Neural cell (in vitro differentiated cells): ENCODE measurements at regions not wholly inside any gene's neighbourhood (a gene's known extent, or its start where the extent isn't known, plus 50 kb on each side); places are given as distances from the start of the nearest gene placed in this dataset.

Experiments used
- H2AFZ ChIP-seq: fragments of 200-600, 300-800 bp; sonication (generic), shearing (Covaris generic); 2 replicates; pipeline ENCODE4 v1.6.0; 2014; ENCODE audit warnings: low read depth, mild to moderate bottlenecking, antibody characterized with exemption, low read length, moderate library complexity
- H3F3A ChIP-seq: fragments of 200-600 bp; shearing (Covaris generic); 2 replicates; pipeline ENCODE4 v1.6.1; 2016; ENCODE audit warnings: mild to moderate bottlenecking, moderate library complexity, mixed read lengths, antibody characterized with exemption, low read length; ENCODE audit not compliant: insufficient read depth, poor library complexity, severe bottlenecking
- H3K27ac ChIP-seq: fragments of 200-600, 300-800 bp; sonication (generic), shearing (Covaris generic); 2 replicates; pipeline ENCODE4 v1.5.1; 2014; ENCODE audit warnings: mild to moderate bottlenecking, low read length, moderate library complexity
- H3K27me3 ChIP-seq: fragments of 300-800, 200-600 bp; sonication (generic), shearing (Covaris generic); 2 replicates; pipeline ENCODE4 v1.6.0; 2014; ENCODE audit warnings: mild to moderate bottlenecking, low read depth, low read length, moderate library complexity; ENCODE audit not compliant: insufficient read depth
- H3K36me3 ChIP-seq: fragments of 300-800, 200-600 bp; sonication (generic), shearing (Covaris generic); 2 replicates; pipeline ENCODE4 v1.5.1; 2014; ENCODE audit warnings: mild to moderate bottlenecking, antibody characterized with exemption, low read length, moderate library complexity; ENCODE audit not compliant: insufficient read depth
- H3K4me2 ChIP-seq: fragments of 300-800, 200-600 bp; sonication (generic), shearing (Covaris generic); 2 replicates; pipeline ENCODE4 v1.6.0; 2014; ENCODE audit warnings: mild to moderate bottlenecking, low read length
- H3K4me3 ChIP-seq: fragments of 300-800, 200-600 bp; sonication (generic), shearing (Covaris generic); 2 replicates; pipeline ENCODE4 v1.5.1; 2014; ENCODE audit warnings: mild to moderate bottlenecking, low read length, moderate library complexity
- H3K79me2 ChIP-seq: fragments of 200-600 bp; shearing (Covaris generic); replicated peaks from 2 replicates; pipeline ENCODE4 v1.6.0; 2014; ENCODE audit warnings: mild to moderate bottlenecking, low read length, moderate library complexity; ENCODE audit not compliant: insufficient read depth
- H3K9ac ChIP-seq: fragments of 300-800, 200-600 bp; sonication (generic), shearing (Covaris generic); 2 replicates; pipeline ENCODE4 v1.6.1; 2016; ENCODE audit warnings: mild to moderate bottlenecking, low read length, mixed read lengths
- H3K9me2 ChIP-seq: fragments of 200-600 bp; shearing (Covaris generic); 2 replicates; pipeline ENCODE4 v1.6.1; 2016; ENCODE audit warnings: mild to moderate bottlenecking, low read length, mixed read lengths; ENCODE audit not compliant: insufficient read depth
- H3K9me3 ChIP-seq: fragments of 200-600, 300-800 bp; sonication (generic), shearing (Covaris generic); 2 replicates; pipeline ENCODE4 v1.6.1; 2016; ENCODE audit warnings: mild to moderate bottlenecking, mixed run types, low read length, moderate library complexity, mixed read lengths
- H4K20me1 ChIP-seq: fragments of 200-600 bp; shearing (Covaris generic); 2 replicates; pipeline ENCODE4 v1.6.1; 2016; ENCODE audit warnings: mild to moderate bottlenecking, mixed run types; ENCODE audit not compliant: insufficient read depth
- EP300 ChIP-seq: fragments of 450-650 bp; conservative IDR thresholded peaks from 2 replicates; pipeline ENCODE4 v1.6.1; 2014; ENCODE audit warnings: antibody characterized with exemption, mild to moderate bottlenecking, moderate library complexity; ENCODE audit not compliant: poor library complexity, severe bottlenecking
- EZH2 ChIP-seq: fragments of 200-600, 300-800 bp; shearing (Covaris generic), sonication (generic); IDR thresholded peaks from 2 replicates; pipeline ENCODE4 v1.6.1; 2014; ENCODE audit warnings: antibody characterized with exemption, low read length, borderline replicate concordance, mild to moderate bottlenecking; ENCODE audit not compliant: insufficient read depth, poor library complexity, severe bottlenecking
- MXI1 ChIP-seq: fragments of 450-650 bp; conservative IDR thresholded peaks from 2 replicates; pipeline ENCODE4 v1.6.1; 2014; ENCODE audit warnings: antibody characterized with exemption, mild to moderate bottlenecking; ENCODE audit not compliant: poor library complexity, severe bottlenecking
- POLR2AphosphoS5 ChIP-seq: IDR thresholded peaks from 2 replicates; pipeline ENCODE4 v1.6.1; 2012
- RAD21 ChIP-seq: fragments of 450-650 bp; conservative IDR thresholded peaks from 2 replicates; pipeline ENCODE4 v1.6.1; 2014; ENCODE audit warnings: antibody characterized with exemption, mild to moderate bottlenecking, moderate library complexity
- REST ChIP-seq: IDR thresholded peaks from 2 replicates; pipeline ENCODE4 v1.6.1; 2012; ENCODE audit warnings: borderline replicate concordance
- SMC3 ChIP-seq: fragments of 450-650 bp; conservative IDR thresholded peaks from 2 replicates; pipeline ENCODE4 v1.6.1; 2014; ENCODE audit warnings: antibody characterized with exemption, mild to moderate bottlenecking, moderate library complexity; ENCODE audit not compliant: poor library complexity
- TAF1 ChIP-seq: IDR thresholded peaks from 2 replicates; pipeline ENCODE4 v1.6.1; 2012; ENCODE audit warnings: low read depth
- TF ChIP-seq, protein P1 (sequence below): fragments of 450-650 bp; IDR thresholded peaks from 2 replicates; pipeline ENCODE4 v1.5.1; 2014; ENCODE audit warnings: antibody characterized with exemption, mild to moderate bottlenecking, moderate library complexity; ENCODE audit not compliant: poor library complexity, severe bottlenecking

GRCh38 chr16:79679334-79679733 is 78.8 kb upstream of the MAF start:
- no peak overlapping the region for H3K4me3 ChIP-seq
- H3F3A ChIP-seq: no peaks in the 10 kb centered on the region
- no peak overlapping the region for H3K27ac ChIP-seq
- H3K36me3 ChIP-seq: no peaks in the 10 kb centered on the region
- TF ChIP-seq SMC3: no peak
- TF ChIP-seq EP300: no peak
- TF ChIP-seq RAD21: no peak
- TF ChIP-seq EZH2: no peak
- no peak for TF ChIP-seq POLR2AphosphoS5
- TF ChIP-seq TAF1: no peak
- TF ChIP-seq REST: no peak
- TF ChIP-seq, protein P1, sequence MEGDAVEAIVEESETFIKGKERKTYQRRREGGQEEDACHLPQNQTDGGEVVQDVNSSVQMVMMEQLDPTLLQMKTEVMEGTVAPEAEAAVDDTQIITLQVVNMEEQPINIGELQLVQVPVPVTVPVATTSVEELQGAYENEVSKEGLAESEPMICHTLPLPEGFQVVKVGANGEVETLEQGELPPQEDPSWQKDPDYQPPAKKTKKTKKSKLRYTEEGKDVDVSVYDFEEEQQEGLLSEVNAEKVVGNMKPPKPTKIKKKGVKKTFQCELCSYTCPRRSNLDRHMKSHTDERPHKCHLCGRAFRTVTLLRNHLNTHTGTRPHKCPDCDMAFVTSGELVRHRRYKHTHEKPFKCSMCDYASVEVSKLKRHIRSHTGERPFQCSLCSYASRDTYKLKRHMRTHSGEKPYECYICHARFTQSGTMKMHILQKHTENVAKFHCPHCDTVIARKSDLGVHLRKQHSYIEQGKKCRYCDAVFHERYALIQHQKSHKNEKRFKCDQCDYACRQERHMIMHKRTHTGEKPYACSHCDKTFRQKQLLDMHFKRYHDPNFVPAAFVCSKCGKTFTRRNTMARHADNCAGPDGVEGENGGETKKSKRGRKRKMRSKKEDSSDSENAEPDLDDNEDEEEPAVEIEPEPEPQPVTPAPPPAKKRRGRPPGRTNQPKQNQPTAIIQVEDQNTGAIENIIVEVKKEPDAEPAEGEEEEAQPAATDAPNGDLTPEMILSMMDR: no peak
- TF ChIP-seq MXI1: no peak
- no peaks in the 10 kb centered on the region for H3K27me3 ChIP-seq
- no peak overlapping the region for H3K4me2 ChIP-seq
- H3K9me3 ChIP-seq: no peaks in the 10 kb centered on the region
- H3K9me2 ChIP-seq: no peaks in the 10 kb centered on the region
- no peak overlapping the region for H3K9ac ChIP-seq
- H3K79me2 ChIP-seq: no peaks in the 10 kb centered on the region
- H4K20me1 ChIP-seq: no peaks in the 10 kb centered on the region
- no peak overlapping the region for H2AFZ ChIP-seq

DNA sequence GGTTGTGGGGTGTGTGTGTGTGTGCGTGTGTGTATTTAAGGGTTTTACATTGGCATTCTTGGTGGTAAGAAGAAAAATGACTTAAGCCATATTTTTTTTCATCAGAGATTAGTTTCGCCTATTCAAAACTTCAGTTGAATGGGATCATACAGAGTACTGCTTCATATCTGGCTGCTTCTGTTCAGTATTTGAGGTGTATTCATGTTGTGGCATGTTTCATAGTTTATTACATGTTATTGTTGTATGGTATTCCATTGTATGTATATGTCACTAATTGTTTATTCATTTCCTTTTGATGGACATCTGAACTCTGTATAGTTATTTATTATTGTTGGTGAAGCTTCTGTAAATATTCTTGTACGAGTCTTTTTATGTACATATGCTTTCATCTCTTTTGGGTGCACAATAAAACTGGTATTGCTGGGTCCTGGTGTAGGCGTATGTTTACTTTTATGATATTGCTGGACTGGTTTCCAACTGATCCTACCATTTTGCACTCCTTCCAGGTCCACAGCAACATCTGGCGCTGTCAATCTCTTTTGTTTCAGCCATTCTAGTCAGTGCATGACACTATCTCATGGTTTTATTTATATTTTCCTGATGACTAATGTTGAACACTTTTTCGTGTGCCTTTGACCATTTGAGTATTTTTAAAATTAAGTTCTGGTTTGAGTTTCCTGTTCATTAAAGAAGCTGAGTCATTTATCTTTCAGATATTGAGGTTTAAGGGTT is 77.4 kb upstream of the MAF start:
- Histone ChIP-seq H3K9me2 (no peaks in the 10 kb centered on the region), H3K9me3 (no peaks in the 10 kb centered on the region), H3K4me3 (no peak overlapping the region), H3K36me3 (no peaks in the 10 kb centered on the region), H3K9ac (no peak overlapping the region), H4K20me1 (no peaks in the 10 kb centered on the region), H3K79me2 (no peaks in the 10 kb centered on the region), H3K27ac (no peak overlapping the region), H2AFZ (no peak overlapping the region), H3K4me2 (no peak overlapping the region), H3F3A (no peaks in the 10 kb centered on the region), H3K27me3 (no peaks in the 10 kb centered on the region)
- TF ChIP-seq SMC3: no peak
- TF ChIP-seq EZH2: no peak
- TF ChIP-seq MXI1: no peak
- no peak for TF ChIP-seq TAF1
- no peak for TF ChIP-seq RAD21
- TF ChIP-seq, protein P1: no peak
- no peak for TF ChIP-seq REST
- no peak for TF ChIP-seq POLR2AphosphoS5
- no peak for TF ChIP-seq EP300
